ENCODE measurements at regions not wholly inside any gene's neighbourhood (a gene's known extent, or its start where the extent isn't known, plus 50 kb on each side); places are given as distances from the start of the nearest gene placed in this dataset.
A peak's percentile ranks its signal among the peaks of the same experiment; 100 is the strongest.

DNA sequence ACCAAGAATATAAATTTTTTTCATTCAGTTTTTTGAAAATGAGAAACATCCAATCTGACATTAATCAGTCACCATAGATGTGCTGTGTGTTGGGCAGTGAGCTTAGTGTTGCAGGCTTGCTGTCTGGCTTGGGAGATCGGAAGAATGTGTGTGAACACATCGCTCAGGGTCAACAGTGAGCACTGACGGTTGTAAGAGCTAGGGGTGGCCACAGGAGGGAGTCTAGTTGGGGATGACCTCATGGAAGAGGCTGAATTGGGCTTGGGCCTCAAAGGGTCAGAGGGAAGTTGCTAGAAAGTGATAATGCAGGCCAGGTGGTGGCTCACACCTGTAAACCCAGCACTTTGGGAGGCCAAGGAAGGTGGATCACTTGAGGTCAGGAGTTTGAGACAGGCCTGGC is 375.4 kb downstream of the DDX10 start:
- no peaks in the 10 kb centered on the region for H3K79me2 ChIP-seq (ENCODE audit: insufficient read depth, low read length)
- no peaks in the 10 kb centered on the region for H3K27me3 ChIP-seq (ENCODE audit: insufficient read depth, low read length, poor library complexity, severe bottlenecking)
- no peaks in the 10 kb centered on the region for H3K9me3 ChIP-seq (ENCODE audit: insufficient read depth, low read depth, low read length)
- no peaks in the 10 kb centered on the region; the same call in 1 of the 2 replicates for H3F3A ChIP-seq (ENCODE audit: low read depth)
- no peak for TF ChIP-seq EZH2phosphoT487 (IDR thresholded peaks at IDR 0.05; ENCODE audit: borderline replicate concordance)
- TF ChIP-seq CTCF (conservative IDR thresholded peaks at IDR 0.05; ENCODE audit: low read length): peak; percentile 59
- no peak overlapping the region for H3K9ac ChIP-seq (ENCODE audit: low read depth, low read length, poor library complexity, severe bottlenecking)
- no peaks in the 10 kb centered on the region for H3K4me1 ChIP-seq (ENCODE audit: insufficient read depth, low read length, poor library complexity, severe bottlenecking)
- no peak overlapping the region for H2AFZ ChIP-seq (ENCODE audit: low read length)
- H3K4me2 ChIP-seq (ENCODE audit: low read depth, low read length, poor library complexity, severe bottlenecking): no peak overlapping the region
- no peaks in the 10 kb centered on the region for H3K9me2 ChIP-seq (replicated peaks; ENCODE audit: low read depth, low read length)
- no peak overlapping the region for H3K4me3 ChIP-seq (ENCODE audit: low read length, poor library complexity, severe bottlenecking)
- H3K36me3 ChIP-seq (ENCODE audit: insufficient read depth, low read length): no peaks in the 10 kb centered on the region
- no peaks in the 10 kb centered on the region for H4K20me1 ChIP-seq (ENCODE audit: insufficient read depth, low read length, poor library complexity, severe bottlenecking)

GRCh38 chr11:109041876-109042275 is 377.0 kb downstream of the DDX10 start:
- Histone ChIP-seq H4K20me1 (ENCODE audit: insufficient read depth, low read length, poor library complexity, severe bottlenecking) (no peaks in the 10 kb centered on the region), H3K79me2 (ENCODE audit: insufficient read depth, low read length) (no peaks in the 10 kb centered on the region), H3K4me3 (ENCODE audit: low read length, poor library complexity, severe bottlenecking) (no peak overlapping the region), H3K9ac (ENCODE audit: low read depth, low read length, poor library complexity, severe bottlenecking) (no peak overlapping the region), H2AFZ (ENCODE audit: low read length) (no peak overlapping the region), H3K4me2 (ENCODE audit: low read depth, low read length, poor library complexity, severe bottlenecking) (no peak overlapping the region), H3F3A (ENCODE audit: low read depth) (no peaks in the 10 kb centered on the region; the same call in 1 of the 2 replicates), H3K27me3 (ENCODE audit: insufficient read depth, low read length, poor library complexity, severe bottlenecking) (no peaks in the 10 kb centered on the region), H3K9me2 (replicated peaks; ENCODE audit: low read depth, low read length) (no peaks in the 10 kb centered on the region), H3K9me3 (ENCODE audit: insufficient read depth, low read depth, low read length) (no peaks in the 10 kb centered on the region), H3K36me3 (ENCODE audit: insufficient read depth, low read length) (no peaks in the 10 kb centered on the region), H3K4me1 (ENCODE audit: insufficient read depth, low read length, poor library complexity, severe bottlenecking) (no peaks in the 10 kb centered on the region)
- TF ChIP-seq CTCF (conservative IDR thresholded peaks at IDR 0.05; ENCODE audit: low read length) (no peak), EZH2phosphoT487 (IDR thresholded peaks at IDR 0.05; ENCODE audit: borderline replicate concordance) (no peak)

GRCh38 chr11:109043315-109043714 is 378.4 kb downstream of the DDX10 start:
- Histone ChIP-seq H3K27me3 (ENCODE audit: insufficient read depth, low read length, poor library complexity, severe bottlenecking) (no peaks in the 10 kb centered on the region), H3K4me2 (ENCODE audit: low read depth, low read length, poor library complexity, severe bottlenecking) (no peak overlapping the region), H3K4me1 (ENCODE audit: insufficient read depth, low read length, poor library complexity, severe bottlenecking) (no peaks in the 10 kb centered on the region), H3K79me2 (ENCODE audit: insufficient read depth, low read length) (no peaks in the 10 kb centered on the region), H3K9me3 (ENCODE audit: insufficient read depth, low read depth, low read length) (no peaks in the 10 kb centered on the region), H3K4me3 (ENCODE audit: low read length, poor library complexity, severe bottlenecking) (no peak overlapping the region), H2AFZ (ENCODE audit: low read length) (no peak overlapping the region), H3K9ac (ENCODE audit: low read depth, low read length, poor library complexity, severe bottlenecking) (no peak overlapping the region), H3F3A (ENCODE audit: low read depth) (no peaks in the 10 kb centered on the region; the same call in 1 of the 2 replicates), H3K9me2 (replicated peaks; ENCODE audit: low read depth, low read length) (no peaks in the 10 kb centered on the region), H4K20me1 (ENCODE audit: insufficient read depth, low read length, poor library complexity, severe bottlenecking) (no peaks in the 10 kb centered on the region), H3K36me3 (ENCODE audit: insufficient read depth, low read length) (no peaks in the 10 kb centered on the region)
- no peak for TF ChIP-seq EZH2phosphoT487 (IDR thresholded peaks at IDR 0.05; ENCODE audit: borderline replicate concordance)
- no peak for TF ChIP-seq CTCF (conservative IDR thresholded peaks at IDR 0.05; ENCODE audit: low read length)
